OCI-LY7 (cell line): ENCODE measurements at regions not wholly inside any gene's neighbourhood (a gene's known extent, or its start where the extent isn't known, plus 50 kb on each side); places are given as distances from the start of the nearest gene placed in this dataset.

Source experiments
- BruUV-seq: library from RNA; stranded (reverse); fragments of 400-500 nt; replicated peaks from 2 replicates; lab custom pipeline; 2021; lab: Mats Ljungman, UMichigan
- CTCF ChIA-PET: fragments of 300-600 bp; sonication (Branson Sonifier 250); formaldehyde crosslinking; loops from one replicate; lab custom pipeline; 2022; ENCODE audit warnings: antibody characterized with exemption; ENCODE audit not compliant: unreplicated experiment; lab: Charles Lee
- POLR2A ChIA-PET: fragments of 300-600 bp; sonication (Branson Sonifier 250); formaldehyde crosslinking; loops from one replicate; lab custom pipeline; 2022; ENCODE audit warnings: antibody characterized with exemption; lab: Charles Lee
- DNase-seq: peaks from one replicate; pipeline ENCODE4 v3.0.0-alpha.2; 2015; ENCODE audit warnings: low spot score
- H2AFZ ChIP-seq: fragments of 200-600 bp; sonication (generic), shearing (Covaris generic); 2 replicates; pipeline ENCODE4 v1.6.1; 2014; ENCODE audit warnings: mild to moderate bottlenecking, antibody characterized with exemption, low read length, moderate library complexity
- H3K27ac ChIP-seq: fragments of 200-600 bp; sonication (generic); 2 replicates; pipeline ENCODE4 v1.5.1; 2014; ENCODE audit warnings: mixed run types, low read depth, mild to moderate bottlenecking, moderate library complexity, low read length, inconsistent platforms; ENCODE audit not compliant: poor library complexity, severe bottlenecking
- H3K36me3 ChIP-seq: fragments of 200-600 bp; sonication (generic); 2 replicates; pipeline ENCODE4 v1.6.1; 2014; ENCODE audit warnings: mild to moderate bottlenecking, antibody characterized with exemption, low read length, moderate library complexity, mixed read lengths; ENCODE audit not compliant: insufficient read depth
- H3K4me1 ChIP-seq: fragments of 200-600 bp; sonication (generic); 2 replicates; pipeline ENCODE4 v1.5.1; 2014; ENCODE audit warnings: mild to moderate bottlenecking, low read length; ENCODE audit not compliant: insufficient read depth, poor library complexity, severe bottlenecking
- H3K4me2 ChIP-seq: fragments of 200-600 bp; sonication (generic); 2 replicates; pipeline ENCODE4 v1.6.1; 2014; ENCODE audit warnings: mild to moderate bottlenecking, low read length
- H3K4me3 ChIP-seq: fragments of 200-600 bp; sonication (generic); 2 replicates; pipeline ENCODE4 v1.5.1; 2014; ENCODE audit warnings: mild to moderate bottlenecking, low read depth, low read length; ENCODE audit not compliant: poor library complexity, severe bottlenecking
- H3K79me2 ChIP-seq: fragments of 200-600 bp; sonication (generic); 2 replicates; pipeline ENCODE4 v1.6.1; 2016; ENCODE audit warnings: low read depth, mild to moderate bottlenecking, low read length, moderate library complexity, mixed read lengths; ENCODE audit not compliant: insufficient read depth
- H3K9me2 ChIP-seq: fragments of 200-600 bp; sonication (generic); 2 replicates; pipeline ENCODE4 v1.6.1; 2016; ENCODE audit warnings: mild to moderate bottlenecking, low read length, mixed read lengths; ENCODE audit not compliant: insufficient read depth
- H3K9me3 ChIP-seq: fragments of 200-600 bp; sonication (generic); 2 replicates; pipeline ENCODE4 v1.6.1; 2014; ENCODE audit warnings: mild to moderate bottlenecking, mixed run types, low read length, mixed read lengths
- H4K20me1 ChIP-seq: fragments of 200-600 bp; sonication (generic); 2 replicates; pipeline ENCODE4 v1.6.1; 2014; ENCODE audit warnings: mild to moderate bottlenecking, antibody characterized with exemption, low read length, moderate library complexity, mixed read lengths; ENCODE audit not compliant: insufficient read depth
- EZH2phosphoT487 ChIP-seq: fragments of 200-600 bp; sonication (generic); IDR thresholded peaks from 2 replicates; pipeline ENCODE4 v1.6.1; 2018; ENCODE audit warnings: low read depth, borderline replicate concordance, mild to moderate bottlenecking, mixed run types, antibody characterized with exemption, low read length, moderate library complexity, mixed read lengths
- intact Hi-C: fragments of 100-400 bp; cut with micrococcal nuclease; formaldehyde crosslinking; loops from one replicate; pipeline ENCODE4 v1.10.0; 2022; ENCODE audit not compliant: unreplicated experiment
- TF ChIP-seq, protein P1 (sequence below): fragments of 200-600 bp; sonication (generic); conservative IDR thresholded peaks from 2 replicates; pipeline ENCODE4 v1.5.1; 2014; ENCODE audit warnings: mild to moderate bottlenecking, antibody characterized with exemption, low read length, moderate library complexity, mixed read lengths

DNA sequence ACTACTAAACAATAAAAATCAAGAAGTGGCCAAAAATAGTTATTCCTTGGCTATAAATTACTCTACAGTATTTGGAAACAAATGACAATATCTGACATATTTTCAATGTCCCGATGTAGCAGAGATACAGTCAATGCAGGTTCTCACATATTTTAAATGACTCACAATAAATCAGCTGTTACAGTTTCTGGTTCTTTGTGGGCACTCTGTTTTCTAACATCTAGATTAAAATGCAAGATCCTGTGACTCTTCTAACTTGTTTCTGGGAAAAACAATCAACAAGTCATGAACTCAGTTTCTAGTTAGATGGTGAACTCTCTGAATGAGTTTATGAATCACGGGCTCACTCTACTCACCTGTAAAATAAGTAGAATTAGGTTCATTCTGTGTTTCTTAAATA lies 849.6 kb upstream of the MBL2 start:
- DNase-seq, result no peak
- H3K27ac ChIP-seq, result no peak overlapping the region
- H3K36me3 ChIP-seq, result no peaks in the 10 kb centered on the region
- H2AFZ ChIP-seq, result no peak overlapping the region
- no peaks in the 10 kb centered on the region for H3K4me1 ChIP-seq
- no peaks in the 10 kb centered on the region for H3K9me2 ChIP-seq
- BruUV-seq, result no TSS peak
- TF ChIP-seq, protein P1, sequence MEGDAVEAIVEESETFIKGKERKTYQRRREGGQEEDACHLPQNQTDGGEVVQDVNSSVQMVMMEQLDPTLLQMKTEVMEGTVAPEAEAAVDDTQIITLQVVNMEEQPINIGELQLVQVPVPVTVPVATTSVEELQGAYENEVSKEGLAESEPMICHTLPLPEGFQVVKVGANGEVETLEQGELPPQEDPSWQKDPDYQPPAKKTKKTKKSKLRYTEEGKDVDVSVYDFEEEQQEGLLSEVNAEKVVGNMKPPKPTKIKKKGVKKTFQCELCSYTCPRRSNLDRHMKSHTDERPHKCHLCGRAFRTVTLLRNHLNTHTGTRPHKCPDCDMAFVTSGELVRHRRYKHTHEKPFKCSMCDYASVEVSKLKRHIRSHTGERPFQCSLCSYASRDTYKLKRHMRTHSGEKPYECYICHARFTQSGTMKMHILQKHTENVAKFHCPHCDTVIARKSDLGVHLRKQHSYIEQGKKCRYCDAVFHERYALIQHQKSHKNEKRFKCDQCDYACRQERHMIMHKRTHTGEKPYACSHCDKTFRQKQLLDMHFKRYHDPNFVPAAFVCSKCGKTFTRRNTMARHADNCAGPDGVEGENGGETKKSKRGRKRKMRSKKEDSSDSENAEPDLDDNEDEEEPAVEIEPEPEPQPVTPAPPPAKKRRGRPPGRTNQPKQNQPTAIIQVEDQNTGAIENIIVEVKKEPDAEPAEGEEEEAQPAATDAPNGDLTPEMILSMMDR, result no peak
- no peak for TF ChIP-seq EZH2phosphoT487
- no peak overlapping the region for H3K4me2 ChIP-seq
- H4K20me1 ChIP-seq, result no peaks in the 10 kb centered on the region
- intact Hi-C loops, result no loop called here
- no peaks in the 10 kb centered on the region for H3K9me3 ChIP-seq
- CTCF ChIA-PET, result no interaction called here
- H3K4me3 ChIP-seq, result no peak overlapping the region
- POLR2A ChIA-PET, result no interaction called here
- no peaks in the 10 kb centered on the region for H3K79me2 ChIP-seq

DNA sequence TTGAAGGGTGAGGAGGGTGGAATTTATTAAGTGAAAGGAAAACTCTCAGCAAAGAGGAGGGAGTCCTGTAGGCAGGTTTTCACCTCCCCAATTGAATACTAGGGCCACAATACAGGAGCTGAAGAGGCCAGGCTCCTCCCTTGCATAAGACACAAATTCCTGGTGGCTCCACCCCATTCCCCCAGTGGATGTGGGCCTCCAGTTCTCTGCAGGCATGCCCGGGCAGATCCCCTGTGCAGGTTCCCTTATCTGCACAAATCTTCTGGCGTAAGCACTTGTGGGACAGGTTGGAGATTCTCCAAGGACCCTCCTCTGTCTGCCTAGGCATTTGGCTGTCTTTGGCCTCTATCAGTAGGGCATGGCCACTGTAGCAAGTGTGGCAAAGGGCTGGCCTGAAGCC lies 847.1 kb upstream of the MBL2 start:
- Histone ChIP-seq H4K20me1 (no peaks in the 10 kb centered on the region), H3K36me3 (no peaks in the 10 kb centered on the region), H3K27ac (no peak overlapping the region), H3K4me3 (no peak overlapping the region), H3K79me2 (no peaks in the 10 kb centered on the region), H3K9me3 (no peaks in the 10 kb centered on the region), H2AFZ (no peak overlapping the region), H3K9me2 (no peaks in the 10 kb centered on the region), H3K4me1 (no peaks in the 10 kb centered on the region), H3K4me2 (no peak overlapping the region)
- ChIA-PET CTCF (no interaction called here), POLR2A (no interaction called here)
- TF ChIP-seq, protein P1, result no peak
- no TSS peak for BruUV-seq
- intact Hi-C loops, result no loop called here
- DNase-seq, result no peak

DNA sequence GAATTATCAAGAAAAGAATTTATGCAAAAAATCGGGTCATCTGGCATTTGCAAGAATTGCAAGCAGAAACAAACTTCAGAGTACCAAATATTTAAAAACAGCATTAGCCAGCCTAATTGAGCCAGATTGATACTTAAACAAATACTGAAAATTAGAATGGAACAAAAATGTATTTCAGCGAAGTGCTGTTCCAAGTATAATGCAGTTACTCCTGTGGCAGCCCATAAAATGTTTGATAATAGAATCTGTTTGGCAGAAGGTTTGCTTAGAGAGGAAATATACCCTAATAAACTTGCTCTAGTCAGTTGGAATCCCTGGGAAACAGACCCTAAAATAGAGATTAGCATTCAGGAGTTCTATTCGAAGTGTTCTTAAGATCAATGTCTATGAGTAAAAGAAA lies 835.1 kb upstream of the MBL2 start:
- intact Hi-C loops, result loop anchor here (10.0 kb wide), 1 partner anchor 1657 kb away; no protein-coding TSS in a partner anchor

More for the DNA sequence above, 835.1 kb upstream of the MBL2 start:
- no peaks in the 10 kb centered on the region for H3K36me3 ChIP-seq
- no peaks in the 10 kb centered on the region for H3K9me3 ChIP-seq
- no peak overlapping the region for H3K4me2 ChIP-seq
- BruUV-seq, result no TSS peak
- H3K4me3 ChIP-seq, result no peak overlapping the region
- no peak overlapping the region for H3K27ac ChIP-seq
- POLR2A ChIA-PET, result no interaction called here
- H3K4me1 ChIP-seq, result no peaks in the 10 kb centered on the region
- H4K20me1 ChIP-seq, result no peaks in the 10 kb centered on the region
- no peak for DNase-seq
- no peak for TF ChIP-seq EZH2phosphoT487
- TF ChIP-seq, protein P1, result no peak
- CTCF ChIA-PET, result no interaction called here
- no peak overlapping the region for H2AFZ ChIP-seq
- no peaks in the 10 kb centered on the region for H3K9me2 ChIP-seq
- H3K79me2 ChIP-seq, result no peaks in the 10 kb centered on the region
